A549 (cell line): ENCODE measurements at regions not wholly inside any gene's neighbourhood (a gene's known extent, or its start where the extent isn't known, plus 50 kb on each side); places are given as distances from the start of the nearest gene placed in this dataset.

Experiments used
- ATAC-seq, 2 experiments: fragments of 200-7000 bp in 1 of 2; fragments of >200 bp in 1 of 2; cut with Nextera tagmentation in 1 of 2; cut with Tn5 transposase in 1 of 2; 3 replicates each; pipeline versions ENCODE4 v1.8.0 to v1.9.1; 2018 to 2020; ENCODE audit warnings: mild to moderate bottlenecking in 1 of 2, moderate library complexity in 1 of 2
- CTCF ChIA-PET: fragments of 300-600 bp; sonication (Branson Sonifier 250); formaldehyde crosslinking; extraction: SDS; loops from one replicate; lab custom pipeline; 2021; ENCODE audit warnings: antibody characterized with exemption, inconsistent platforms; lab: Yijun Ruan, JAX
- POLR2A ChIA-PET: fragments of 350-600 bp; formaldehyde crosslinking; extraction: SDS; loops from one replicate; lab custom pipeline; 2021; ENCODE audit warnings: antibody characterized with exemption, inconsistent platforms; lab: Yijun Ruan, JAX
- DNase-seq, 2 experiments: peaks; one replicate each; pipeline versions ENCODE4 v3.0.0 to v3.0.0-alpha.2; 2011 to 2016; ENCODE audit warnings: low read depth in 1 of 2, low spot score in 1 of 2
- FAIRE-seq: peaks from 2 replicates; lab custom pipeline; 2011; peaks lifted over from hg19 to GRCh38; lab: Jason Lieb, UNC
- H3K27ac ChIP-seq, 2 experiments: fragments of >200 bp; sonication (Bioruptor Twin); formaldehyde crosslinking; 3 replicates each; pipeline ENCODE4 v1.5.1; 2016 to 2017
- H3K4me1 ChIP-seq: fragments of >200 bp; sonication (Bioruptor Twin); formaldehyde crosslinking; 3 replicates; pipeline ENCODE4 v1.6.1; 2016
- H3K4me2 ChIP-seq: fragments of >200 bp; sonication (Bioruptor Twin); formaldehyde crosslinking; 3 replicates; pipeline ENCODE4 v1.6.1; 2016
- H3K4me3 ChIP-seq: fragments of >200 bp; sonication (Bioruptor Twin); formaldehyde crosslinking; 3 replicates; pipeline ENCODE4 v1.5.1; 2016
- H3K9me3 ChIP-seq: fragments of >200 bp; sonication (Bioruptor Twin); formaldehyde crosslinking; 3 replicates; pipeline ENCODE4 v1.6.1; 2016
- BHLHE40 ChIP-seq: IDR thresholded peaks from 2 replicates; pipeline ENCODE4 v1.6.1; 2012; ENCODE audit warnings: low read depth, low read length, inconsistent platforms
- CBX2 ChIP-seq: fragments of 200-600 bp; sonication (generic); IDR thresholded peaks from 2 replicates; pipeline ENCODE4 v1.6.1; 2016; ENCODE audit warnings: low read depth, mild to moderate bottlenecking, borderline replicate concordance
- CBX8 ChIP-seq: fragments of 200-600 bp; sonication (generic); IDR thresholded peaks from 2 replicates; pipeline ENCODE4 v1.6.1; 2016
- CHD2 ChIP-seq: fragments of 150-350 bp; IDR thresholded peaks from 2 replicates; pipeline ENCODE4 v1.6.1; 2014; ENCODE audit warnings: low read length; ENCODE audit not compliant: partially characterized antibody
- E2F6 ChIP-seq: IDR thresholded peaks from 2 replicates; pipeline ENCODE4 v1.6.1; 2012; ENCODE audit warnings: low read depth, borderline replicate concordance
- EP300 ChIP-seq, 2 experiments: fragments of >200 bp; sonication (Bioruptor Twin); formaldehyde crosslinking; IDR thresholded peaks; 2 replicates in 1 of 2; 3 replicates in 1 of 2; pipeline ENCODE4 v1.6.1; 2016 to 2017
- FOSB ChIP-seq: fragments of 250-450 bp; sonication (Bioruptor Pico); IDR thresholded peaks from 2 replicates; pipeline ENCODE4 v1.5.0; 2020; ENCODE audit warnings: mild to moderate bottlenecking, moderate library complexity
- FOSL2 ChIP-seq, 2 experiments: fragments of 450-650 bp in 1 of 2; fragments of >200 bp in 1 of 2; sonication (Bioruptor Twin) in 1 of 2; formaldehyde crosslinking; IDR thresholded peaks; 2 replicates each; pipeline versions ENCODE4 v1.5.0 to v1.6.1; 2016 to 2020; ENCODE audit warnings: mild to moderate bottlenecking in 1 of 2, moderate library complexity in 1 of 2
- FOXS1 ChIP-seq: fragments of 250-450 bp; sonication (Bioruptor Pico); IDR thresholded peaks from 2 replicates; pipeline ENCODE4 v1.5.0; 2020; ENCODE audit warnings: mild to moderate bottlenecking, moderate library complexity
- HOXA7 ChIP-seq: fragments of 250-450 bp; sonication (Bioruptor Pico); IDR thresholded peaks from 2 replicates; pipeline ENCODE4 v1.5.0; 2020; ENCODE audit warnings: mild to moderate bottlenecking, moderate library complexity
- KDM5A ChIP-seq: fragments of 200-600 bp; sonication (generic); IDR thresholded peaks from 2 replicates; pipeline ENCODE4 v1.6.1; 2016; ENCODE audit warnings: antibody characterized with exemption, mild to moderate bottlenecking
- MAFK ChIP-seq: fragments of 450-650 bp; IDR thresholded peaks from 2 replicates; pipeline ENCODE4 v1.6.1; 2014; ENCODE audit not compliant: partially characterized antibody
- MAZ ChIP-seq: fragments of 150-350 bp; IDR thresholded peaks from 2 replicates; pipeline ENCODE4 v1.6.1; 2014; ENCODE audit warnings: antibody characterized with exemption, low read depth, low read length, borderline replicate concordance
- NFE2L2 ChIP-seq: fragments of 150-350 bp; conservative IDR thresholded peaks from 2 replicates; pipeline ENCODE4 v1.6.1; 2014; ENCODE audit warnings: low read length
- NPAS2 ChIP-seq: fragments of 250-450 bp; sonication (Bioruptor Pico); IDR thresholded peaks from 2 replicates; pipeline ENCODE4 v1.8.0; 2022; ENCODE audit warnings: mild to moderate bottlenecking, moderate library complexity, borderline replicate concordance
- RARB ChIP-seq: fragments of 250-450 bp; sonication (Bioruptor Pico); IDR thresholded peaks from 2 replicates; pipeline ENCODE4 v1.8.0; 2021; ENCODE audit warnings: mild to moderate bottlenecking, moderate library complexity
- RFX5 ChIP-seq: fragments of 450-650 bp; IDR thresholded peaks from 2 replicates; pipeline ENCODE4 v1.7.1; 2014; ENCODE audit warnings: antibody characterized with exemption, mild to moderate bottlenecking, moderate library complexity
- TFCP2L1 ChIP-seq: fragments of 250-450 bp; sonication (Bioruptor Pico); IDR thresholded peaks from 2 replicates; pipeline ENCODE4 v1.5.0; 2021; ENCODE audit warnings: mild to moderate bottlenecking
- ZC3H11A ChIP-seq: fragments of 450-650 bp; IDR thresholded peaks from 2 replicates; pipeline ENCODE4 v1.6.1; 2014; ENCODE audit warnings: antibody characterized with exemption, mild to moderate bottlenecking
- ZNF302 ChIP-seq: fragments of 250-450 bp; sonication (Bioruptor Pico); IDR thresholded peaks from 2 replicates; pipeline ENCODE4 v1.9.0; 2021; ENCODE audit warnings: inconsistent platforms, mild to moderate bottlenecking, moderate library complexity
- WGBS: methylation state at CpG from one replicate; pipeline ENCODE4 v1.1.6; 2017; ENCODE audit errors: missing lambda C conversion rate; 5-methylcytosine and 5-hydroxymethylcytosine counted together
- TF ChIP-seq, protein P1 (sequence below): fragments of >200 bp; sonication (Bioruptor Twin); formaldehyde crosslinking; IDR thresholded peaks from 2 replicates; pipeline ENCODE4 v1.6.1; 2016
- TF ChIP-seq, protein P2 (sequence below): fragments of 450-650 bp; IDR thresholded peaks from 2 replicates; pipeline ENCODE4 v1.6.1; 2014; ENCODE audit warnings: antibody characterized with exemption

GRCh38 chr7:16091701-16092310, 329.5 kb downstream of the CRPPA start:
- 13% methylated on average over 5 of the region's 5 CpGs for WGBS
- POLR2A ChIA-PET: no interaction called here
- no peak for ATAC-seq
- CTCF ChIA-PET: interaction anchor here (2.2 kb wide), 1 partner anchor 13 kb away, joined by 7 read pairs; no protein-coding TSS in a partner anchor
- DNase-seq: no peak
- Histone ChIP-seq H3K9me3 (no peaks in the 10 kb centered on the region), H3K4me2 (peak overlapping the region; percentile 17; the same call in 1 of the 3 replicates), H3K27ac (no peak overlapping the region), H3K4me3 (no peak overlapping the region), H3K4me1 (no peaks in the 10 kb centered on the region)
- TF ChIP-seq EP300 (IDR thresholded peaks at IDR 0.05): no peak
- TF ChIP-seq TFCP2L1 (CRISPR knock-in tag): no peak
- no peak for TF ChIP-seq ZC3H11A
- TF ChIP-seq NPAS2 (CRISPR knock-in tag): no peak
- FAIRE-seq: no peak

- Histone ChIP-seq H3K4me1 (peaks cover 3% of the 10 kb centered on the region; the same call in 1 of the 3 replicates), H3K4me3 (no peak overlapping the region), H3K27ac (no peak overlapping the region), H3K4me2 (no peak overlapping the region), H3K9me3 (no peaks in the 10 kb centered on the region)
- ChIA-PET POLR2A (no interaction called here), CTCF (no interaction called here)
- WGBS: 87% methylated on average over 3 of the region's 3 CpGs
- TF ChIP-seq, protein P1, sequence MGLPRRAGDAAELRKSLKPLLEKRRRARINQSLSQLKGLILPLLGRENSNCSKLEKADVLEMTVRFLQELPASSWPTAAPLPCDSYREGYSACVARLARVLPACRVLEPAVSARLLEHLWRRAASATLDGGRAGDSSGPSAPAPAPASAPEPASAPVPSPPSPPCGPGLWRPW: no peak
- TF ChIP-seq ZNF302 (CRISPR knock-in tag) (no peak), MAZ (no peak), NPAS2 (CRISPR knock-in tag) (no peak), CHD2 (no peak), MAFK (no peak), FOXS1 (no peak), KDM5A (no peak), BHLHE40 (no peak), CBX2 (no peak), RARB (no peak), RFX5 (no peak)
- DNase-seq: no peak
- ATAC-seq: no peak
- FAIRE-seq: no peak
These were observed 331.5 kb downstream of the CRPPA start for GRCh38 chr7:16089801-16090200.

- ATAC-seq: no peak
- no peak for TF ChIP-seq FOSB (CRISPR knock-in tag)
- no peak for TF ChIP-seq CBX8
- TF ChIP-seq, protein P1: no peak
- TF ChIP-seq E2F6: no peak
- TF ChIP-seq FOSL2 (IDR thresholded peaks at IDR 0.05): no peak
- no peak for TF ChIP-seq FOSL2 (CRISPR knock-in tag; IDR thresholded peaks at IDR 0.05)
- TF ChIP-seq, protein P2, sequence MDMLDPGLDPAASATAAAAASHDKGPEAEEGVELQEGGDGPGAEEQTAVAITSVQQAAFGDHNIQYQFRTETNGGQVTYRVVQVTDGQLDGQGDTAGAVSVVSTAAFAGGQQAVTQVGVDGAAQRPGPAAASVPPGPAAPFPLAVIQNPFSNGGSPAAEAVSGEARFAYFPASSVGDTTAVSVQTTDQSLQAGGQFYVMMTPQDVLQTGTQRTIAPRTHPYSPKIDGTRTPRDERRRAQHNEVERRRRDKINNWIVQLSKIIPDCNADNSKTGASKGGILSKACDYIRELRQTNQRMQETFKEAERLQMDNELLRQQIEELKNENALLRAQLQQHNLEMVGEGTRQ: no peak
- no peak for TF ChIP-seq HOXA7 (CRISPR knock-in tag)
- no peak for TF ChIP-seq EP300 (IDR thresholded peaks at IDR 0.05)
- no peak for TF ChIP-seq MAFK
- TF ChIP-seq ZNF302 (CRISPR knock-in tag): no peak
- TF ChIP-seq NFE2L2: no peak
- no peak overlapping the region for H3K4me2 ChIP-seq
- WGBS: 75% methylated on average over 19 of the region's 19 CpGs
- no peak overlapping the region for H3K4me3 ChIP-seq
- CTCF ChIA-PET: interaction anchor here (1.2 to 1.4 kb wide), 2 partner anchors 9 to 12 kb away, joined by 6 to 8 read pairs; no protein-coding TSS in a partner anchor
- H3K4me1 ChIP-seq: peaks cover 9% of the 10 kb centered on the region; the same call in 2 of the 3 replicates
- no peak overlapping the region for H3K27ac ChIP-seq
- POLR2A ChIA-PET: no interaction called here
- FAIRE-seq: no peak
- H3K9me3 ChIP-seq: no peaks in the 10 kb centered on the region
- DNase-seq: no peak
These were observed 332.1 kb downstream of the CRPPA start for GRCh38 chr7:16089191-16089590.
